Epithelial cell of esophagus (primary cell): ENCODE measurements at regions not wholly inside any gene's neighbourhood (a gene's known extent, or its start where the extent isn't known, plus 50 kb on each side); places are given as distances from the start of the nearest gene placed in this dataset.

Experiments
- DNase-seq: peaks from one replicate; pipeline ENCODE4 v3.0.0; 2010; ENCODE audit warnings: low read depth
- H3K4me3 ChIP-seq: 2 replicates; pipeline ENCODE4 v1.5.1; 2011; ENCODE audit warnings: mild to moderate bottlenecking, low read length, control low read depth
- CTCF ChIP-seq: IDR thresholded peaks from 2 replicates; pipeline ENCODE4 v1.5.1; 2011; ENCODE audit warnings: low read depth, mild to moderate bottlenecking, low read length, control low read depth, inconsistent platforms; ENCODE audit not compliant: insufficient read depth; ENCODE audit errors: missing control alignments

- no peak for TF ChIP-seq CTCF
- DNase-seq: no peak
- no peak overlapping the region for H3K4me3 ChIP-seq
Observed at GRCh38 chr10:21463436-21463835, 62.0 kb downstream of the SKIDA1 start.

GRCh38 chr10:21458126-21458871 lies 67.2 kb downstream of the SKIDA1 start:
- no peak for TF ChIP-seq CTCF
- DNase-seq: no peak
- no peak overlapping the region for H3K4me3 ChIP-seq

- no peak for DNase-seq
- no peak for TF ChIP-seq CTCF
- no peak overlapping the region for H3K4me3 ChIP-seq
Observed at GRCh38 chr10:21456160-21456559, 69.3 kb downstream of the SKIDA1 start.

- no peak overlapping the region for H3K4me3 ChIP-seq
- DNase-seq: no peak
- no peak for TF ChIP-seq CTCF
Observed at GRCh38 chr10:21452203-21452602, 73.3 kb downstream of the SKIDA1 start.

GRCh38 chr10:21449288-21449966 lies 76.1 kb downstream of the SKIDA1 start:
- TF ChIP-seq CTCF: no peak
- DNase-seq: no peak
- no peak overlapping the region for H3K4me3 ChIP-seq

GRCh38 chr10:21445163-21445562 lies 80.3 kb downstream of the SKIDA1 start:
- TF ChIP-seq CTCF: no peak
- DNase-seq: no peak
- no peak overlapping the region for H3K4me3 ChIP-seq
